Inferior parietal cortex (tissue), 1 donor: ENCODE measurements at regions not wholly inside any gene's neighbourhood (a gene's known extent, or its start where the extent isn't known, plus 50 kb on each side); places are given as distances from the start of the nearest gene placed in this dataset.
"Not testable (repeated sequence)": the region's sequence is repeated elsewhere in the genome, so short reads cannot be mapped to it uniquely, and the experiment has no call there.

Source experiments
- DNase-seq: peaks from one replicate; pipeline ENCODE4 v3.0.0-alpha.2; 2016; ENCODE audit errors: extremely low spot score

DNA sequence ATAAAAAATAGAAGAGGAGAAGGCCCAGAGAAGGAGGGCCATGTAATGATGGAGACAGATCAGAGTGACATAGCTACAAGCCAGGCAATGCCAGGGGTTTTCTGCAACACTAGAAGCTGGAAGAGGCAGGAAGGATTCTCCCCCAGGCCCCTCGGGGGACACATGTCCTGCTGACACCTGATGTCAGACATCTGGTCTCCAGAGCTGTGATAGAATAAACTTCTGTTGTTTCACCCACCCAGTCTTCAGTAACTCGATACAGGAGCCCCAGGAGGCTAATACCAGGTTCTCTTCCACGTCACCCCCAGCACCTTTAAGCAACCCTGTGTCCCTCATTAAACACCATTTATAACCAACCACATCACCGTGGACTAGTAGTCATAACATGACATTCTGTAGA, 94.9 kb downstream of the TMEM130 start:
- DNase-seq = no peak

DNA sequence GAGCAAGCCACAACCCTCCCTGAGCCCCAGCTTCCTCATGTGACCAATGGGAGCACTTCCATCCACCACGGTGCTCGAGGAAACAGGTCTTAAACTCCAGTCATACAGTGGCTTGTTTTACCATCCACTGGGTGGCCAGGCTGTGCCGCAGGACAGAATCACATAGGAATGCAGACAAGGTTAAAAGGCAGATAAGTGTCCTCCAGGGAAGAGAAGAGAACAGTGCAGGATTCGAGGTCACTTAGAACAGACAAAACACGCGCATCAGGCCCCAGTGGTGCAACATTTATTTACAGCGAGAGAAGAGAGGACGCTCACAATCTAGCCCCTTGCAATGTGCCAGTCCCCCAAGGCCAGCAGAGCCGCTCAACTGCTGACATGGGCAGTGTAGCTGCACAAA, 92.8 kb downstream of the TMEM130 start:
- no peak for DNase-seq

DNA sequence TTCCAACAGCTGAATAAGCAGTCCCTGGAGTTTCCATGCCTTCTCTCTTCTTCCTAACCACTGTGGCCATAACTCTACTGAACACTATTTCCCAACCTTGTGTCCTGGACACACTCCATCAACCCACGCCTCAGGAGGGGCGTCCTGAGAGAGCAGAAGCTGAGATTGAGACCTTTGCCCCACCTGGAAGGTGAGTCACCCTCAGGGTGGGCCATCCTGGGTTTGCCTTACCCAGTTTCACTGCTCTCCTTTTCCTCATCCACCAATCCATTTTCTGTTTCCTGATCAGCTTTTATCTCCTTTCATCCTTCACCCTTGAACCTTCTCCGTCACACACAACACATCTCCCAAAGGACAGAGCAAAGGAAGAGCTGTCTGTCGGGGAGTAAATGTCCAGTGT, 91.4 kb downstream of the TMEM130 start:
- no peak for DNase-seq

DNA sequence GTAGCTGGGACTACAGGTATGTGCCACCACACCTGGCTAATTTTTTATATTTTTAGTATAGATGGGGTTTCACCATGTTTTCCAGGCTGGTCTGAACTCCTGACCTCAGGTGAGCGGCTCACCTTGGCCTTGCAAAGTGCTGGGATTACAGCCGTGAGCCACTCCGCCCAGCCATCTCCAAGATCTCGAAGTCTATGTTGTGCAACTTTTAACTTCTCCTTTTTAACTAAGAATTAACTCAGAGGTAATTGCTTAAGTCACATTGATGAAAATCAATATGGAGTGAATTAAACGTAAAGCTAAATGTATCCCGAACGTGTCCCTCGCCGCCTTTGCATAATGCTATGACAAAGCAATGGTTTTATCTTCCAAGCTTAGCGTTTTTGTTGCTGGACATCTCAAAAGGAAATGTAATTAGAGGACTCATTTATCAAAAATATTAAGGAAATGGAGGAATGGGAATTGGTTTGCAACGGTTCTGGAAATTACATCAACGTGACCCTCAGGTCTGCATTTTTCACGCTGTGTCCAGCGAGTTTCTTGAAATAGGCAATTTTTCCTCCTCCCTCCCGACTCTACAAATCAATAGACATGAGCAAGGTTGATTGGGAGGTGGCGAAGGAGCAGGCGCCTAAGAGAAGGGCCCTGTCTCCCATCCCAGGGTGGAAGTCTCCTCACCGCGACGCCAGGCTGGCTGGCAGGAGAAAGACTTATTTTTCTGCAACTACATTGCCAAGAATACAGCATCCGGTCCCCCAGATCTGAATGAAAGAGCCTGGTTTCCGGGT, 89.8 kb downstream of the TMEM130 start:
- DNase-seq = no peak

DNA sequence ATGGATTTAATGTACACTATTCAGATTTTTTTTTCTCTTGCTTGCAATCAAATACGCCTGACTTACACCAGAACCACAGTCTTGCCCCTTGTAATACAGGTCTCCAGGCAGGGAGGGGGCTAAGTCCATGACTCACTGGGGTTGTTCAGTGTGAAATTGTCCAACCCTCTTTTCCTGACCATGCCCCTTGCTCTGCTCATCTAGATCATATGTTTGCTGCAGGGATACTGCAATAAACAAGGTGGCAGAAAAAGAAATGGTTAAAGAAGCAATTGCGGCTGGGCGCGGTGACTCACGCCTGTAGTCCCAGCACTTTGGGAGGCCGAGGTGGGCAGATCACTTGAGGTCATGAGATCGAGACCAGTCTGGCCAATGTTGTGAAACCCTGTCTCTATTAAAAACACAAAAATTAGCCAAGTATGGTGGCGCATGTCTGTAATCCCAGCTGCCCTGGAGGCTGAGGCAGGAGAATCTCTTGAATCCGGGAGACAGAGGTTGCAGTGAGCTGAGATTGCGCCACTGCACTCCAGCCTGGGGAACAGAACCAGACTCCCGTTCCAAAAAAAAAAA, 85.5 kb downstream of the TMEM130 start:
- no peak for DNase-seq

DNA sequence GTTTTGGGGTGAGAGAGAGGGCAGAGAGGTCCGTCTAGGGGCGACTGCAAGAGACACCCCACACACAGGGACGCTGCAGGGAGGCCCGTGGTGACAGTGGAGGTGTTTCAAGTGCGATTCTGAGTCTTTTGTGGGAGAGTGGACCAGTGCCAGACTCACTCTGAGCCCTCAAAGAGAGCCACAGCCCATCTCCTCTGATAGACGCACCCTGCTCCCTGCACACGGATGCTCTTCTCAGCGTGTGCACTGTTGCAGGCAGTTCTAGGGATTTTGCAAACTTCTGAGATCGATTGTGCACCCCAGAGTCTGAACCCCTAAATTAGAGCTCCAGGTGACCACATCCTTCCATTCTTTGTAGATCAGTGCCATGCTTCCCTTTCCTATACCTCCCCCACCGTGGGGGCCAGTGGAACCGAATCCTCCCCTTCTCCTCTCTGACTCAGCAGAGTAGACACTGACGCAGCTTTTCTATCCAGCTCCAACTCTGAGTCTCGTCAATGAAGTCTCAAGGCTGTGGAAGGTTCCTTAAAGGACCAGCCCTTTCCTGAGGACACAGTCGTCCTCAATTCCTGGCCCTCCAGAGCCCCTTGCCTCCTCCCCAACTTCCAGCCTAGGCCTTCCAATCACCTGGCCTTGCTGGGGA, 83.8 kb downstream of the TMEM130 start:
- DNase-seq = no peak

DNA sequence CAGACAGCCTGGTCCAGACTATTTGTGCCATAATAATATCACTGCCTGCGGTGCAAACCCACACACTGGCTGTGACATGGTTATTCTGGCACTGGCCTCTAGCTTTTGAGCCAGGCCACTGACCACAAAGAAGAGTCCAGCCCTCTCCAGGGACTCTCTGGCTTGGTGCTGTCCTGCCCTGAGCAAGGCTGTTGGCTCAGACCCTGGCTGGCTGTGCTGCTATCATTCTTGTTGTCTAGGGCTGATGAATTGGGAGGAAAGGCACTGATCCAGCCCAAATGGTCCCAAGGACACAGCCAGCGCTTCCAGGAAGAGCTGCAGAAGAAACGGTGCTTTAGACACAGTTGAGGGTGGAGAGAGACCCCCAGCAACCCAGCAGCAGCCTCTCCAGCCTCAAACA, 80.8 kb downstream of the TMEM130 start:
- DNase-seq = no peak

DNA sequence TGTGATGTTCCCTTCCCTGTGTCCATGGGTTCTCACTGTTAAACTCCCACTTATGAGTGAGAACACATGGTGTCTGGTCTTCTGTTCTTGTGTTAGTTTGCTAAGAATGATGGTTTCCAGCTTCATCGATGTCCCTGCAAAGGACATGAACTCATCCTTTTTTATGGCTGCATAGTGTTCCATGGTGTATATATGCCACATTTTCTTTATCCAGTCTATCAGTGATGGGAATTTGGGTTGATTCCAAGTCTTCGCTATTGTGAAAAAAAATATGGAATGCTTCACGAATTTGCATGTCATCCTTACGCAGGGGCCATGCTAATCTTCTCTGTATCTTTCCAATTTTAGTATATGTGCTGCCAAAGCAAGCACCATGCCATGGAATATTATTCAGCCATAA, 75.4 kb downstream of the TMEM130 start:
- not testable (repeated sequence) for DNase-seq

DNA sequence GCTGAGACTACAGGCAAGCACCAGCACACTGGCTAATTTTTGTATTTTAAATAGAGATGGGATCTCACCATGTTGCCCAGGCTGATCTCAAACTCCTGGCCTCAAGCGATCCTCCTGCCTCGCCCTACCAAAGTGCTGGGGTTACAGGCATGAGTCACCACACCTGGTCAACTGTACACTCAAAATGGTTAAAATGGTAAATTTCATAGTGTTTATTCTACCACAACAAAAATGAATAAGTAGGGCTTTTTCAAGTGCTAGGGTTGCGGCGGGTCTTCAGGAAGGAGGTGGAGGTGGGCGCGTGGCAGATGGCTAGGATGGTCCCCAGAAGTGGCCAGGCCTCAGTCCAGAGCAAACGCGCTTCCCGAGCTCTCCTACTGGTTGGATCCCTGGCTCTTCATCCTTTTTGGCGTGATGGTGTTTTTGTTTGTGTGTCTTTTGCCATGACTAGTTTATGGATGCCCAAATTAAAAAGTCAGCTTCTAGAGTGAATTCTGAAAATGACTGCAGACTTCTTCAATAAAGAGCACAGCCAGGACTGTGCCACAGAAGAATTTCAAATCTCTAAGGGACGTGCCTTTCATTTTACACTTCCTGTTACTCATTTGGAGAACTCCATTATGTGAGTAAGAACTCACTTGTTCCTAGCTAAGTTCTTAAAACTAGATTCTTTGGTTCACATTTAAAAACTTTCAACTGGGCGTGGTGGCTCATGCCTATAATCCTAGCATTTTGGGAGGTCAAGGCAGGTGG, 73.9 kb downstream of the TMEM130 start:
- no peak for DNase-seq
